GM18868 (cell line): ENCODE measurements at regions not wholly inside any gene's neighbourhood (a gene's known extent, or its start where the extent isn't known, plus 50 kb on each side); places are given as distances from the start of the nearest gene placed in this dataset.
"Not testable (repeated sequence)": the region's sequence is repeated elsewhere in the genome, so short reads cannot be mapped to it uniquely, and the experiment has no call there.

Experiments
- ATAC-seq: cut with Tn5 transposase; IDR thresholded peaks from one replicate; pipeline ENCODE4 v1.9.1; 2021; ENCODE audit warnings: mild to moderate bottlenecking, moderate library complexity; ENCODE audit not compliant: unreplicated experiment

GRCh38 chr6:68167604-68168003 lies 467.5 kb upstream of the ADGRB3 start:
- ATAC-seq: no peak

GRCh38 chr6:68160812-68161211 lies 474.3 kb upstream of the ADGRB3 start:
- ATAC-seq: not testable (repeated sequence)

- no peak for ATAC-seq
Observed at GRCh38 chr6:68160348-68160747, 474.7 kb upstream of the ADGRB3 start.

GRCh38 chr6:68159433-68159832 lies 475.6 kb upstream of the ADGRB3 start:
- ATAC-seq: peak; percentile 47

GRCh38 chr6:68158256-68158655 lies 476.8 kb upstream of the ADGRB3 start:
- peak; percentile 83 for ATAC-seq

- no peak for ATAC-seq
Observed at GRCh38 chr6:68144667-68145066, 490.4 kb upstream of the ADGRB3 start.

GRCh38 chr6:68141190-68141589 lies 493.9 kb upstream of the ADGRB3 start:
- no peak for ATAC-seq

GRCh38 chr6:68139130-68139529 lies 496.0 kb upstream of the ADGRB3 start:
- ATAC-seq: no peak

GRCh38 chr6:68134796-68135195 lies 500.3 kb upstream of the ADGRB3 start:
- no peak for ATAC-seq

DNA sequence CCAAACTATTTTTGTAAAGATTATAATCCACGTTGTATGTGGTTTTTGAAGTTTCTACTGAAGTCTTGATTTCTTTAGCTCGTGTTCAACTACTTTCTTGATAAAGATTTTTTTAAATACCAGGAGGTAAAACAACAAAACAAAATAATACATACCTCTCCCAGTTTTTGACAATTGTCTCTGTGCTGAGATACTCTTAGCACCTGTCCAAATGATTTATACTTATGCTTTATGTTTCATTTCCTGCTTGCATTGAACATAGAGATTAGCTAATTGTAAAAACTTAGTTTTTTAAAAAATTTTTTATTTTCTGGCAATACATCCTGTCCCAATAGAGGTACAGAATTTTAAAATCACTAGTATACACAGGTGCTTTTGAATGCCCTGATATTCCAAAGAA lies 506.9 kb upstream of the ADGRB3 start:
- no peak for ATAC-seq

- ATAC-seq: no peak
Observed at GRCh38 chr6:68127074-68127473, 508.0 kb upstream of the ADGRB3 start.

DNA sequence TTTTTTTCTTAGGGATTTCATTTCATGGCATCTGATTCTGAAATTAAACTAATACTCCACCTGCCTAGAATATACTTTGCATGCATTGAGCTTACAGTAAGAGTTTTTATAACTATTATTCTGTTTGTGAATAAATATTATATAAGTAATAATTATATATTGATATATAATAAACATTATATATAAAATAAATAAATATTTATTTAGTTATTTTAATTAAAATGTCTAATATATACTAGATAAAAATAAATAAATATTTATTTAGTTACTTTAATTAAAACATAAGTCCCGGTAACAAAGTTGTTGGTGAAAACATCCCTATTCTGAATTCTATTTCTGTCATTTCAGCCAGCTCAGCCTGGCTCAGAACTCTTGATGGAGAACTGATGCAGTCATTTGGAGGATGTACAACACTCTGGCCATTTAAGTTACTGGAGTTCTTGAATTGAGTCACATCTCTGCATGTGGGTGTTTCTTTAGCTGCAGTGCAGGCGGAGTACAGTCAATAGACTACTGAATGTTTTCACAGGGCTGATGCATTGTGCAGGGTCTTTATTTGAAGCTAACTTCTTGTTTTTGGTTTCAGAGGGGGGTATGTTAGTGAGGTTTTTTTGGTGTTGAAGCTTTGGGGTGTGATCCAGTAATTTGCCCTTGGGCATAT lies 508.9 kb upstream of the ADGRB3 start:
- peak; percentile 100 for ATAC-seq

GRCh38 chr6:68122975-68123374 lies 512.1 kb upstream of the ADGRB3 start:
- ATAC-seq: not testable (repeated sequence)

DNA sequence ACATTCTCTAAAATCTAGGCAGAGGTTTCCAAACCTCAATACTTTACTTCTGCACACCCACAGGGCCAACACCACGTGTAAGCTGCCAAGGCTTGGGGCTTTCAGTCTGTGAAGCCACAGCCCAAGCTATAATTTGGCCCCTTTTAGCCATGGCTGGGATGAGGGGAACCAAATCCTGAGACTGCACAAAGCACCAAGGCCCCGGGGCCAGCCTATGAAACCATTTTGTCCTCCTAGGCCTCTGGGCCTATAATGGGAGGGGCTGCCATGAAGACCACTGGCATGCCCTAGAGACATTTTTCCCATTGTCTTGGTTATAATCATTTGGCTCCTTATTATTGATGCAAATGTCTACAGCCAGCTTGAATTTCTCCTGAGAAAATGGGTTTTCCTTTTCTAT lies 513.0 kb upstream of the ADGRB3 start:
- ATAC-seq: no peak

GRCh38 chr6:68120954-68121353 lies 514.1 kb upstream of the ADGRB3 start:
- ATAC-seq: not testable (repeated sequence)

DNA sequence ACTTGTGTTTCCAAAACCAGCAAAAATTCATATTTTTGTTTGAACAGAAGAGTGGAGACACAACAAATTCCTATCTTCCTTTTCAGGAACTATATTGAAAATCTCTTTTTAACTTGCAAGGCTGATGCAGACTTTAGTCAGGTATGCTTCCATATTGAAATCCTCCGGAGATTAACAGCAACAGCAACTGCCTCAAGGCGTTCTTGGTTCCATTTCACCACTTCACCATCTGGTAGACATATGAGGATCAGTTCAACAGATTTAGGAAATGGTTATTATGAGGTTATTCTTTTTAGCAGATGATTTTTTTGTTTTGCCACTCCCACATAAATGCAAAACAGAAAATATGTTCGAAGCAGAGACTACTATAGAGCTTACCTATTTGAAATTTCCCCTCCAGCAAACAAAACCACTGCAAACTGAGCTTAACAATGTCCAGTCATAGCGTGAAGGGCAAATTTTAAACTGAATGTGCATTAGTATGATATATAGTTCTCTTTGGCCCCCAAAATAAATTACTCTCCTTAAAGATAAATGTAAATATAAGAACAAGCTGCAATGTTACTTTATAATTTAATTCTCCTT lies 520.5 kb upstream of the ADGRB3 start:
- peak; percentile 90 for ATAC-seq

DNA sequence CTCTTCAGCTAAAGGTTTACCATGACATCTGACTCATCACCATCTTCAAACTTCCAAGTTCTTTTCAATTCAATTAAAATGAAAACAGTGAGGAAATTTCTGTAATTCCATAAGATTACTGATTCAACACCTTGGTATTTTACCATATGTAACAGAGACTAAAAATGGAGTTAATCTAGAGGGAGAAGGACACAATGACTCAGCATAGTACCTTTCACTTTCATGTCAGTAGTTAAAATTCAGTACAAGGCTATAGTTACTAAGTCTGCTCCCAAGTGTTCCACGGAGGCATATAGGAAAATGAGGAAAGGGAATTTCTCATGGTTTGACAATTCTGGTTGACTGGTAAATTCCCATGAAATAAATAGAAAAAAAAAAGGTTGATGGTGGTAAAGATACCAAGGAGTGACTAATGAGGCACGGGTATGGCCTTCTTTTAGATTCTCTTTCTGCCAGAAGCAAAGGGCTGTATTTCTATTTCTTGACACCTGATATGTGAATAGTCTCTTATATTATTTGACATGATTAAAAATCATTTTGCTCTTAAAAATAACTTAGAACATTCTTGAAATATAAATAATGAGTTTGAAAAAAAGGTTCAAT lies 526.7 kb upstream of the ADGRB3 start:
- ATAC-seq: peak; percentile 98

- ATAC-seq: peak; percentile 97
Observed at GRCh38 chr6:68094070-68094469, 541.0 kb upstream of the ADGRB3 start.

GRCh38 chr6:68087399-68088133 lies 547.5 kb upstream of the ADGRB3 start:
- ATAC-seq: peak; percentile 92

- peak; percentile 39 for ATAC-seq
Observed at GRCh38 chr6:68086199-68086598, 548.9 kb upstream of the ADGRB3 start.

DNA sequence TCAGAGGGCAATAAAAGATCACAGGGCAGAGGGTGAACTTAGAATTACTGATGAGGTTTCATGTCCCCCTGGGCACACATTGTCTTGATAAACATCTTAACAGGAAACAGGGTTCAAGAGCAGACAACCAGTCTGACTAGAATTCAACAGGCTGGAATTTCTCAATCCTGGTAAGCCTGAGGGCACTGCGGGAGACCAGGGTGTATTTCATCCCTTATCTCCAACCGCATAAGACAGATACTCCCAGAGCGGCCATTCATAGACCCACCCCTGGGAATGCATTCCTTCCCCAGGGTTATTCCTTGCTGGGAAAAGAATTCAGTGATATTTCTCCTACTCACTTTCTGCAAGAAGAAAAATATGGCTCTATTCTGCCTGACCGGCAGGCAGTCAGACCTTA lies 549.5 kb upstream of the ADGRB3 start:
- not testable (repeated sequence) for ATAC-seq

DNA sequence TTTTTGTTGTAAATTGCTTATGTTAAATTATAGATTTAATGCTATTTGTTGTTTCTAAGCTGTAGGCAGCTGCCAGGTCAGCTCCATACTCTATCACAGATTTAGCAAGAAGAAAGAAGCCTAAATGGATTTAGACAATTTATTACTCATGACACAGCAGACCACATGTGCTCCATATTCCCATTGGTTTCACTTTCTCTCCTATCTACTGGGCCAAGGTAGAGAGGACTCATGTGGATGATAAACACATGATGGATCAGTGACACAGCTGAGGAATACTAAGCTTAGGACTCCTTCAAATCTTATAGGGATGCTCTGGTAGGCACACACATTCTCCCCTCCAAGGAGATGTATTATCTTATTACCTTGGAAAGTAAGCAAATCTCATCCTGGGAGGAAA lies 553.0 kb upstream of the ADGRB3 start:
- no peak for ATAC-seq
